ENCODE measurements at regions not wholly inside any gene's neighbourhood (a gene's known extent, or its start where the extent isn't known, plus 50 kb on each side); places are given as distances from the start of the nearest gene placed in this dataset.

- POLR2A ChIA-PET: no interaction called here
- peaks cover 3 to 13% (median 6%) of the 10 kb centered on the region in 4 experiments for H3K4me1 ChIP-seq (ENCODE audit: control extremely low read depth in 1 of 4, control insufficient read depth in 4 of 4, insufficient read depth in 4 of 4, low read length in 3 of 4)
Observed at GRCh38 chr3:94303897-94304296, 241.0 kb downstream of the NSUN3 start.

GRCh38 chr3:94304954-94305353 is 242.1 kb downstream of the NSUN3 start:
- peaks cover 3 to 13% (median 6%) of the 10 kb centered on the region in 4 experiments for H3K4me1 ChIP-seq (ENCODE audit: control extremely low read depth in 1 of 4, control insufficient read depth in 4 of 4, insufficient read depth in 4 of 4, low read length in 3 of 4)
- no peaks in the 10 kb centered on the region for H3K27me3 ChIP-seq (replicated peaks in 2 of 5; ENCODE audit: control insufficient read depth in 4 of 5, insufficient read depth in 5 of 5, low read length in 4 of 5)
- H3K27ac ChIP-seq (ENCODE audit: insufficient read depth in 1 of 2, low read depth in 1 of 2, low read length in 2 of 2, poor library complexity in 1 of 2, severe bottlenecking in 2 of 2): no peak overlapping the region
- no peaks in the 10 kb centered on the region for H3K36me3 ChIP-seq (ENCODE audit: control insufficient read depth in 4 of 4, insufficient read depth in 4 of 4, low read length in 3 of 4)
- ChIA-PET POLR2A (no interaction called here), CTCF (interaction anchor here (2.2 kb wide), 1 partner anchor 20 kb away, joined by 7 read pairs; no protein-coding TSS in a partner anchor)
- no peak for DNase-seq
- no peak overlapping the region for H3K4me3 ChIP-seq (ENCODE audit: control insufficient read depth in 1 of 7, extremely low read depth in 1 of 7, insufficient read depth in 4 of 7, low read depth in 2 of 7, low read length in 6 of 7)
- H3K9me3 ChIP-seq (ENCODE audit: control extremely low read depth in 1 of 5, control insufficient read depth in 4 of 5, insufficient read depth in 2 of 5, low read depth in 1 of 5, low read length in 4 of 5): peaks cover 0 to 2% (median 0%) of the 10 kb centered on the region in 5 experiments
- 100% methylated on average over 2 of the region's 5 CpGs for WGBS (ENCODE audit: insufficient coverage)

More at GRCh38 chr3:94303897-94304296, 241.0 kb downstream of the NSUN3 start:
- Histone ChIP-seq H3K9me3 (ENCODE audit: control extremely low read depth in 1 of 5, control insufficient read depth in 4 of 5, insufficient read depth in 2 of 5, low read depth in 1 of 5, low read length in 4 of 5) (peaks cover 0 to 2% (median 0%) of the 10 kb centered on the region in 5 experiments), H3K36me3 (ENCODE audit: control insufficient read depth in 4 of 4, insufficient read depth in 4 of 4, low read length in 3 of 4) (no peaks in the 10 kb centered on the region), H3K27me3 (replicated peaks in 2 of 5; ENCODE audit: control insufficient read depth in 4 of 5, insufficient read depth in 5 of 5, low read length in 4 of 5) (no peaks in the 10 kb centered on the region), H3K4me3 (ENCODE audit: control insufficient read depth in 1 of 7, extremely low read depth in 1 of 7, insufficient read depth in 4 of 7, low read depth in 2 of 7, low read length in 6 of 7) (no peak overlapping the region), H3K27ac (ENCODE audit: insufficient read depth in 1 of 2, low read depth in 1 of 2, low read length in 2 of 2, poor library complexity in 1 of 2, severe bottlenecking in 2 of 2) (no peak overlapping the region)
- WGBS (ENCODE audit: insufficient coverage): 90% methylated on average over 2 of the region's 3 CpGs
- CTCF ChIA-PET: interaction anchor here (0.7 to 2.2 kb wide), 3 partner anchors 14 to 417 kb away, joined by 3 to 7 read pairs (median 3); no protein-coding TSS in a partner anchor
- DNase-seq: peak in 1 of 3 donors; percentile 6

GRCh38 chr3:94305835-94306611 is 243.2 kb downstream of the NSUN3 start:
- peaks cover 3 to 13% (median 6%) of the 10 kb centered on the region in 4 experiments for H3K4me1 ChIP-seq (ENCODE audit: control extremely low read depth in 1 of 4, control insufficient read depth in 4 of 4, insufficient read depth in 4 of 4, low read length in 3 of 4)
- DNase-seq: peak in 1 of 3 donors; percentile 1
- H3K9me3 ChIP-seq (ENCODE audit: control extremely low read depth in 1 of 5, control insufficient read depth in 4 of 5, insufficient read depth in 2 of 5, low read depth in 1 of 5, low read length in 4 of 5): peaks cover 0 to 2% (median 0%) of the 10 kb centered on the region in 5 experiments
- no peak overlapping the region for H3K27ac ChIP-seq (ENCODE audit: insufficient read depth in 1 of 2, low read depth in 1 of 2, low read length in 2 of 2, poor library complexity in 1 of 2, severe bottlenecking in 2 of 2)
- no peaks in the 10 kb centered on the region for H3K27me3 ChIP-seq (replicated peaks in 2 of 5; ENCODE audit: control insufficient read depth in 4 of 5, insufficient read depth in 5 of 5, low read length in 4 of 5)
- ChIA-PET POLR2A (no interaction called here), CTCF (no interaction called here)
- H3K36me3 ChIP-seq (ENCODE audit: control insufficient read depth in 4 of 4, insufficient read depth in 4 of 4, low read length in 3 of 4): no peaks in the 10 kb centered on the region
- 73% methylated on average over 8 of the region's 16 CpGs for WGBS (ENCODE audit: insufficient coverage)
- peak overlapping the region in 1 of 7 experiments; percentile 43 for H3K4me3 ChIP-seq (ENCODE audit: control insufficient read depth in 1 of 7, extremely low read depth in 1 of 7, insufficient read depth in 4 of 7, low read depth in 2 of 7, low read length in 6 of 7)

GRCh38 chr3:94307588-94307987 is 244.7 kb downstream of the NSUN3 start:
- DNase-seq: peak in 1 of 3 donors; percentile 1
- no peaks in the 10 kb centered on the region for H3K27me3 ChIP-seq (replicated peaks in 2 of 5; ENCODE audit: control insufficient read depth in 4 of 5, insufficient read depth in 5 of 5, low read length in 4 of 5)
- CTCF ChIA-PET: interaction anchor here (0.6 kb wide), 1 partner anchor 74 kb away, joined by 3 read pairs; no protein-coding TSS in a partner anchor

GRCh38 chr3:94308767-94309166 is 245.9 kb downstream of the NSUN3 start:
- 80% methylated on average over 1 of the region's 1 CpG for WGBS (ENCODE audit: insufficient coverage)
- ChIA-PET POLR2A (interaction anchor here (0.6 kb wide), 1 partner anchor 25 kb away, joined by 3 read pairs; no protein-coding TSS in a partner anchor), CTCF (no interaction called here)
- no peaks in the 10 kb centered on the region for H3K36me3 ChIP-seq (ENCODE audit: control insufficient read depth in 4 of 4, insufficient read depth in 4 of 4, low read length in 3 of 4)
- no peaks in the 10 kb centered on the region for H3K27me3 ChIP-seq (replicated peaks in 2 of 5; ENCODE audit: control insufficient read depth in 4 of 5, insufficient read depth in 5 of 5, low read length in 4 of 5)
- H3K4me3 ChIP-seq (ENCODE audit: control insufficient read depth in 1 of 7, extremely low read depth in 1 of 7, insufficient read depth in 4 of 7, low read depth in 2 of 7, low read length in 6 of 7): no peak overlapping the region
- peaks cover 3 to 13% (median 6%) of the 10 kb centered on the region in 4 experiments for H3K4me1 ChIP-seq (ENCODE audit: control extremely low read depth in 1 of 4, control insufficient read depth in 4 of 4, insufficient read depth in 4 of 4, low read length in 3 of 4)
- H3K27ac ChIP-seq (ENCODE audit: insufficient read depth in 1 of 2, low read depth in 1 of 2, low read length in 2 of 2, poor library complexity in 1 of 2, severe bottlenecking in 2 of 2): no peak overlapping the region
- H3K9me3 ChIP-seq (ENCODE audit: control extremely low read depth in 1 of 5, control insufficient read depth in 4 of 5, insufficient read depth in 2 of 5, low read depth in 1 of 5, low read length in 4 of 5): peaks cover 0 to 2% (median 0%) of the 10 kb centered on the region in 5 experiments
- no peak for DNase-seq

More at GRCh38 chr3:94307588-94307987, 244.7 kb downstream of the NSUN3 start:
- H3K4me1 ChIP-seq (ENCODE audit: control extremely low read depth in 1 of 4, control insufficient read depth in 4 of 4, insufficient read depth in 4 of 4, low read length in 3 of 4): peaks cover 3 to 13% (median 6%) of the 10 kb centered on the region in 4 experiments
- peaks cover 0 to 2% (median 0%) of the 10 kb centered on the region in 5 experiments for H3K9me3 ChIP-seq (ENCODE audit: control extremely low read depth in 1 of 5, control insufficient read depth in 4 of 5, insufficient read depth in 2 of 5, low read depth in 1 of 5, low read length in 4 of 5)
- no peak overlapping the region for H3K27ac ChIP-seq (ENCODE audit: insufficient read depth in 1 of 2, low read depth in 1 of 2, low read length in 2 of 2, poor library complexity in 1 of 2, severe bottlenecking in 2 of 2)
- no peak overlapping the region for H3K4me3 ChIP-seq (ENCODE audit: control insufficient read depth in 1 of 7, extremely low read depth in 1 of 7, insufficient read depth in 4 of 7, low read depth in 2 of 7, low read length in 6 of 7)
- POLR2A ChIA-PET: no interaction called here
- H3K36me3 ChIP-seq (ENCODE audit: control insufficient read depth in 4 of 4, insufficient read depth in 4 of 4, low read length in 3 of 4): no peaks in the 10 kb centered on the region

GRCh38 chr3:94310341-94311135 is 247.7 kb downstream of the NSUN3 start:
- Histone ChIP-seq H3K4me1 (ENCODE audit: control extremely low read depth in 1 of 4, control insufficient read depth in 4 of 4, insufficient read depth in 4 of 4, low read length in 3 of 4) (peaks cover 3 to 12% (median 6%) of the 10 kb centered on the region in 4 experiments), H3K9me3 (ENCODE audit: control extremely low read depth in 1 of 5, control insufficient read depth in 4 of 5, insufficient read depth in 2 of 5, low read depth in 1 of 5, low read length in 4 of 5) (peaks cover 0 to 2% (median 0%) of the 10 kb centered on the region in 5 experiments), H3K36me3 (ENCODE audit: control insufficient read depth in 4 of 4, insufficient read depth in 4 of 4, low read length in 3 of 4) (no peaks in the 10 kb centered on the region), H3K4me3 (ENCODE audit: control insufficient read depth in 1 of 7, extremely low read depth in 1 of 7, insufficient read depth in 4 of 7, low read depth in 2 of 7, low read length in 6 of 7) (no peak overlapping the region), H3K27ac (ENCODE audit: insufficient read depth in 1 of 2, low read depth in 1 of 2, low read length in 2 of 2, poor library complexity in 1 of 2, severe bottlenecking in 2 of 2) (no peak overlapping the region), H3K27me3 (replicated peaks in 2 of 5; ENCODE audit: control insufficient read depth in 4 of 5, insufficient read depth in 5 of 5, low read length in 4 of 5) (no peaks in the 10 kb centered on the region)
- CTCF ChIA-PET: no interaction called here
- no peak for DNase-seq
- WGBS (ENCODE audit: insufficient coverage): 100% methylated on average over 1 of the region's 5 CpGs
- POLR2A ChIA-PET: no interaction called here
